ENCODE measurements at regions not wholly inside any gene's neighbourhood (a gene's known extent, or its start where the extent isn't known, plus 50 kb on each side); places are given as distances from the start of the nearest gene placed in this dataset.

DNA sequence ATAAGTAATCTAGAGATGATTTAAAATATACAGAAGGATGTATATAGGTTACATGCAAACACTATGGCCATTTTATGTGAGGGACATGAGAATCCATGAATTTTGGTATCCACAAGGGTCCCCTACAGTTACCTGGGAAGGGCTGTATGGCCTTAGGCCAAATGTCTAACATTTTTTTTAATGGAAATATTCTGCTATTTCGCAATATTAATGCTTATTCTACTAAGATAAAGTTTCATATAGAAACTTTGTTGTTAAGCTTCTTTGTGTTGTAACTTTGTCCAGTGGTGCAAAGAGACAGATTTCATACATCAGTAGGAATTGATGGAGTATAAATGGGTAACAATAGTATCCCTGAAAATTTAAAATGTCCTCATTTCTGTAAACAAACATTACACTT is 233.4 kb upstream of the THBS1 start:
- no peak for DNase-seq (ENCODE audit: low read depth)

DNA sequence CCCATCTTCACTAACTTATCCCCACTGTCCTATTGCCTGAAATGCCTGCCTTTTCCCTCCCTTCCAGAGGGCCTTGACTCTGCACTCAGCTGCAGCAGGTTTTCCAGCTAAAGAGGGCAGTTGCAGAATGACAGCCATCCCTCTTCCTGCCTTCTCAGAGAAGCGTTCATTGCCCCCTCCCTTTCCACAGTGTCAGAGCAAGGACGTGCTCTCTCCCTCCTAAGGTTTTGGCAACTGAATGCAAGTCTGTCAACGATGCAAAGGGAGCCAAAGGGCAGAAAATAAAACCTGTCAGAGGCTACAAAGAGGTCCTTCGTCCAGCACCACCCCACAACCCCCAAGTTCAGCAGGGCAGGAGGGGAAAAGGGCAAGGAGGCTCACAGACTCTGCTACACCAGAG is 230.1 kb upstream of the THBS1 start:
- no peak for DNase-seq (ENCODE audit: low read depth)

DNA sequence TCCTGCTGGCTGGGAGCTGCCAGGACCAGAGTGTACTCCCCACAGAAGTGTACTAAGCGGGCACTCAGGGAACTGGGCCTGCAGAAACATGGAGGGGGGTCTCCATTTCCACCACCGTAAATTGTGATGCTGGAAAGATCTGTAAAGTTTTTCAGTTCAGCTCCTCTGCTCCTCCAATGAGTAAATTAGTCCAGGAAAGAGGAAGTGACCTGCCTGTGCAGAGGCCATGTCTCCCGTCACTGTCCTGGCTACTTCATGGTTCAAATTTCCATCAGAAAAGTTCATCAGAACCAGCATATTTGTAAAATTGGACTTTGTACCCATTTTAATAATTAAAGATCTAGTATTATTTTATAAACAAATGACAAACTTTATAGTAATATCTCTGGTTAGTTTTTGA is 226.7 kb upstream of the THBS1 start:
- DNase-seq (ENCODE audit: low read depth), result no peak

DNA sequence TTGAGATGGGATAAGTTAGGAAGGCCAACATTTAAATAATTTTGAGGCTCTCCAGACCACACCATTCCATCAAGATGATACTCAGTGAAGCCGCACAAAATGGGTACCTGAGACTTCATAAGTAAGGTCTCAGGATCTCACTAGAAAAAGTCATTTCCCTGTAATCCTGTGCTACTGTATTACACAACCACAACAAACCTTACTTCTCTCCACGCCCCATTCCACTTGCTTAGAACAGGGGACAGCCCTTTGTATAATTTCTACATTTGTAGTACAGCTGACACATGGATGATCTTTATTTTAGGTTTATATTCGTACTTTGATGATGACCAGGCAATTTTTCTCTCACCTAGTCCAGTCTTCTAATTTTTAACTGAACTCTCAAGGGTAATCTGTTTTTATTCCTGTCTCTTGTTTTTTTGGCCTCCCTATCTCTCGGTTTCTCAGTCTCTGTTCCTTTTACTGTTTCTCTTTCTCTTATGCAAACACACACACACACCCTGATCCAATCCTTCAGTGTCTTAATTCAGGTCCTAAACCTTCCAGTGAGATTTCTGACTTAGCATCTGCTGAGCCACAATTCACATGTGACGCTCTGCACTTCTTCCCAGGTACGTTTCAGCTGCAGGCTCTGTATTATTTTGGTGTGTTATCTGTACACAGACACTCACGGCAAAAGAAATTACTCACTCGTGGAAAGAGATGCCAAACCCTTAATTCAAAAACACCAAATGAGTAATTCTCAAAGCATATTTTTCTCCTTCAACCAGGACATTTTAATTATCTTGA is 223.2 kb upstream of the THBS1 start:
- peak; percentile 40 for DNase-seq (ENCODE audit: low read depth)

DNA sequence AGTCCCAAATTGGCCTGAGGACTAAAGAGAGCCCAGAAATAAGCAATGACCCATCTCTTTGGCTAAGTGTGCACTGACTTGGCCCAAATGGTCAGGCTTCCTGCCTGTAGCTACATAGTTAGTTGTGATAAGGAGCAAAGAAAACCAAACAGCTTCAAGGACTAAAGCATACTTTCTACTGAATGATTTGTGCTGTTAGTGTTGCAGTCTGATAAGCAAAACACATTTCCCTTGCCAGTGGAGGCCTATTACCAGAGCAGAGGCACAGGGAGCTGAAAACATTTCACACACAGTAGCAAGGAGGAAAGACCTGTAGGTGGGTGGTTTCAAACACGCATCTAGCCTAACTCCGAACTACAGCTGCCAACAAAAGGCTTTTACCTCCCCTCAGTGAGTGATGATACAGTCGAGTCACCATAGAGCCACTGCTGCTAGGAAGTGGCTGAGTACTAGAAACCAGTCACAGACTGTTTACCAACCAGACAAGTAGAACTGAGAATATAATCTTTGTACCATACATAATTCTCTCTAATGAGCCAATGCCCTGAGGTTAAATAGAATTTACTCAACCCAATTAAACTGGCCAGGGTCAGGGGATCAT is 222.3 kb upstream of the THBS1 start:
- peak; percentile 39 for DNase-seq (ENCODE audit: low read depth)

DNA sequence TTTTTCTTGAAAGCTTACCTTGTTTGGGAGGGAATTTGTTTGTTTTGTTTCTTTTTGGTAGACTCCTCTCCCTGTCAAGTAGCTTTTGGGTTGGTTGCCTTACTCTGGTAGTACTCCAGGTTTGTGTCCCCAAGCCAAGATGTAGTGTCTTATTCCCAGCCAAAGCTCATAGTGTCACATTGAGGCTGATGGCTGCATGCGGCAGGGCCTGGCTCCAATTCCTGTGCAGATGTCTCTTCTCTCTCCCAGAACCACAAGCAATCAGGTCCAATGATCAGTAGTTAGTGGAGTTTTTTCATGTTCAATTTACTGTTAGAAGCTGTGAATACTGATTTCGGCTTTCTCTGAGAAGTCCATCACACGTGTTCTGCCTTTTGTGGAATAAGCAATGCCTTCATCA is 221.1 kb upstream of the THBS1 start:
- DNase-seq (ENCODE audit: low read depth), result no peak

DNA sequence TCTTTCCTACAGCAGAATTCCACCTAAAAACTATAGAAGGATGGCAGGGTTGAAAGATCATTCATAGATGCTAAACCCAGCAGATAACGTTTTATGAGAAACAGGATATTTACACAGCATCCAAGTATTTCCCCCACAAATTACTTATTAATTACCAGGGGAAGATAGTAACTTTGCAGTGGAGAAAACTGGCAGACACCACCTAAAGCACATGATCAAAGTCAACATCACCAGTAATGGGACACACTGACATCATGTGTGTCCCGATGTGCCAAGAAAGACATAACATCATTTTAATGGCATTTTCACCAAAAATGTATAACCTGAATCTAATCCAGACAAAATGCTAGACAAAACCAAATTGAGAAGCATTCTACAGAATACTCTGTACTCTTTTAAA is 220.4 kb upstream of the THBS1 start:
- DNase-seq (ENCODE audit: low read depth), result no peak

DNA sequence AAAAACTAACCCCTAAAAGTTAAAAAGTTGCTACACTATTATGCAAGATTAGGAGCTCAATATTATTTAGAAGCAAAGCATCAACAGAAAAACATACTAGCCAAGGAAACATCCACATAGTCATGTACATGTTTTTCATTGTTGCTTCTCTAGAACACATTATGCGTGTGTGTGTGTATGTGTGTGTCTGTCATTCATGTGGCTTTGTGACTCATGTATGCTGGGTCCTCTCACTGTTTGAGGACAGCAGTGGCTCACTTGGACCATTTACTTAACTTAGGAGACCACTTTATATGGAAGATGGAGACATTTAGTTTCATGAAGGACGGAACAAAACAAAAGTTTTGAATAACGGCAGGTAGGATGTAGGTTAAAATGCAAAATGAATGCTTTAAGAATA is 219.4 kb upstream of the THBS1 start:
- DNase-seq (ENCODE audit: low read depth), result no peak

DNA sequence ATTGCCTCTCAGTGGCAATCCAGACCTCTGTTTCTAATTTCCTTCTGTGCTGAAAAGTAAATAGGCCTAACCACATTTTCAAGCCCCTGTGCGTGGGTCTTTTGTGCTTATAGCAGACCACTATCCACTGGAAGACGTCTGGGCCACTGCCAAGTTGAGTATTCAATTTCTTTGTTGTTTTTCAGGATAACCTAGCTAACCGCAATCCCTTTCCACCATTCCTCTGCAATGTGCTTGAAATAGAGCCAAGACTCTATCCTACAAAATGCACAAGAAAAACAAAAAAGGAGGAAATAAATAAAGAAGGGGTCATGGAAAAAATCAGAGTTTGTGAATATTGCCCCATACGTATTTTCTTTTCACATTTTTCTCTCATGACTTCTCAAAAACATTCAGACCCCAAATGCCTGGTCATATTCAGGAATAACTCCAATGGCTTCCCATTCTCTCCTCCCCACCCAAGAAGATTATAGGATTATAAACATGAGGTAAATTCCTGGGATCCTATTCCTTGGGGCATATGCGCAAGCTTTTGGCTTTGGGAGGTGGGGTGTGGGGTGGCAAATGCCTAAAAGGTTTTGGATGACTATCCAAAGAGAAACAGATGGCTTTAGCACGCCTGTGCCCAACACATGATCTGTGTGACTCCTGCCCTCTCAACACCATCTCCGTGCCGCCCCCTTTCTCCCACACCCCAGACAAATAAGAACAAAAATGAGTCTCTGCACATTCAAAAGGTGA is 217.9 kb upstream of the THBS1 start:
- DNase-seq (ENCODE audit: low read depth), result peak; percentile 84

DNA sequence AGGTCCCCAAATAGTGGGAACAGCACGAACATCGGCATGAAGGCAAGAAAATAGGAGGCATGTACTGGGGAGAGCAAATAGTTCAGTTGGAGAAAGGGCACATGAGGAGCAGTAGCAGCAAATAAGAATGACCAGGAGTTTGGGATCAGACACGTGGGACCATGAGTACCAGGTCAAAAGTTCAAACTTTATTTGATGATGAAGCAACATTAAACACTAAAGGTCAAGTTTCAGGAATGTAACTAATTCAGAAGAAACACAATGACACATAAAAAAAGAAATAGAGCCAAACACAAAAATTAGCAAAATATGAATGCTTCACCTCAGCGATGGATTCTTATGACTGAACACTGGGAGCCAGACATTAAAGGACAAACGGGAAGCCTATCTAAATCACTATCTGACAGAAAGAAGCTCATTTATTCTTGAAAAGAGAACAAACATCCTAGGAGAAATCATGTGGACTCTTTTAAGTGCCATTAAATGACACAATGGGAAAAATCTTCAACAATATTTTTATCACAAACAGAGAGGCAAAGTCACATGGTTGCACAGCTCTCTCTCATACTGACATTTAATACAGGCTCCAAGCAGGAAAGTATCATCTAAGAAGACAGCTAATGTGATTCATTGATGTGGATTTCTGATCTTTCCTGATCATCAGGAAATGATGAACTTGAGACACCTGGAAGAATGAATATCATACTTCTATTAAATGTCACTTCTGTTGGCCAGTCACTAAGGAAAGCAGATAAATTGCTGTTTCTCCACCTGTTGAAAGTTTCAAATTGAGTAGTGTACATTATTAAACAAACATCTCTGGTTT is 216.9 kb upstream of the THBS1 start:
- peak; percentile 97 for DNase-seq (ENCODE audit: low read depth)

DNA sequence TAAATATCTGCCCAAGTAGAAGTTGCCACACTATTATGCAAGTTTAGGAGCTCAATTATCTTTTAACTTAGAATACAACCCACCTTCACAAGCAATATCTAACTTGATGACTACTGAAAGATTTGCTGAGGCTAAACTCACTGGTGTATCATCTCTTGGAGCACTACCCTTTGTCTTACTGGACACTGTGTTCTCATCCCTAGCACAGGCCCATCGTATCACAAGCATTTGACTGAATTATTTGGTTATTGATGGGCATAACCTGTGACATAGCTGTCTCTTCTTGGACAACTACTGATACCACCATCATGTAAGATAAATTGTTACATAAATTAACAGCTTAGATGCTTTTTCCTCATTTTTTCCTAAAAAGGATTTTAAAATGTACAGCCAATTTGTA is 216.2 kb upstream of the THBS1 start:
- DNase-seq (ENCODE audit: low read depth), result no peak

DNA sequence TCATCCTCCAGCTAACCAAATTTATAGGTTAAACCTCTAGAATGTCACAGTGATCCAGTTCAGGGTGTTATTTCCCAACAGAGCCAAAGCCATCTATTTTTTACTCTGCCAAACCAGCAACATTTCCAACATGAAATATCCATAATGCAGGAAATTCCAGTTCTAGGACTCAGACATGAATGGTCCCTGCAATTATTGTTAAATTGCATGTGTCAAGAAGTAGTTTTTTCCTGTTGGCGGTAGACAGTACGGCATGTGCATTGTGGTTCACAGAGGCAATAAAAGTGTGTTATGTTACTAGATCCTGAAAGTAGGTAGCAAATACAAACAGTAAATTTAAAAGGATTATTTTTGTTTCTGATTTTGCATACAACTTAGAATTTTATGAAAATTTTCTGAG is 215.7 kb upstream of the THBS1 start:
- peak; percentile 60 for DNase-seq (ENCODE audit: low read depth)

DNA sequence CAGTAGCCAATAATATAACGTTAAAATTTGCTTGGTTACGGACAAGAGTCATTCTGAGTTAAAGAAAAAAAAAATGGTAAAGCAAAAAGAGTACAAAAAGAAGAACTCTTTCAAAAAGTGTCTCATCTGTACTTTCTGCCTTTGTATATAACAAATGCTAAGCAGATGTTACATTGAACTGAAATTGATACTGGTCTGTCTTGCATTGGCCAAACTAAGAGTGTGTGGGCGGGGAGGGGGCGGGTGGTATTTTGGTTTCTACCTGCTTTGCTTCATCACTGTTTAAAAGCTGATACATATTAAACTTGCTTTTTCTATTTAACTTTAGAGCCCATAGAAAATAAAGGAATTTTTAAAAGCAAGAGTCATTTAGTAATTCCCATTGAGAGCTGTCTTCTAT is 215.0 kb upstream of the THBS1 start:
- DNase-seq (ENCODE audit: low read depth), result no peak

DNA sequence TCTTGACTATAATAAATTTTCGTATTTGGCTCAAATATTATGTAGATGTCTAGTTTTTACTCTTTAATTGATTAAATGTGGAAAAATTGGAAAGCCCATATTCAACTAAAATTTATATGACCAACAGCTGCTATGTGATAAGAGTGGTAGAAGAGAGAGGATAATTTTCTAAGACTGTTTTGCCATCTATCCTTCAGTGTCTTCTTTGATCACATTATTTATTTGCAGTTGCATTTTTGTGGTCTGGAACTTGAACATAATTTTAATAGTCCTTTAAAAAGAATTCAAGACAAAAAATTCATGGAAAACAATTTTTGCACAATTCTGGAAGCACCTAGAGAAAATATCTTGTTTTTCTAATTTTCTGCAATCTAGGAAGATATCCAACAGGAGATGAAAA is 213.3 kb upstream of the THBS1 start:
- peak; percentile 40 for DNase-seq (ENCODE audit: low read depth)

DNA sequence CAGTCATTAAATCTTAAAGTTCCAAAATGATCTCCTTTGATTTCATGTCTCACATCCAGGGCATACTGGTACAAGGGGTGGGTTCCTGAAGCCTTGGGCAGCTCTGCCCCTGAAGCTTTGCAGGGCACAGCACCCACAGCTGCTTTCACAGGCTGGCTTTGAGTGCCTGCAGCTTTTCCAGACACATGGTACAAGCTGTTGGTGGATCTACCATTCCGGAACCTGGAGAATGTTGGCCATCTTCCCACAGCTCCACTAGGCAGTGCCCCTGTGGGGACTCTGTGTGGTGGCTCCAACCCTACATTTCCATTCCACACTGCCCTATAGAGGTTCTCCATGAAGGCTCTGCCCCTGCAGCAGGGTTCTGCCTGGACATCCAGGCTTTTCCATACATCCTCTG is 211.1 kb upstream of the THBS1 start:
- no peak for DNase-seq (ENCODE audit: low read depth)

DNA sequence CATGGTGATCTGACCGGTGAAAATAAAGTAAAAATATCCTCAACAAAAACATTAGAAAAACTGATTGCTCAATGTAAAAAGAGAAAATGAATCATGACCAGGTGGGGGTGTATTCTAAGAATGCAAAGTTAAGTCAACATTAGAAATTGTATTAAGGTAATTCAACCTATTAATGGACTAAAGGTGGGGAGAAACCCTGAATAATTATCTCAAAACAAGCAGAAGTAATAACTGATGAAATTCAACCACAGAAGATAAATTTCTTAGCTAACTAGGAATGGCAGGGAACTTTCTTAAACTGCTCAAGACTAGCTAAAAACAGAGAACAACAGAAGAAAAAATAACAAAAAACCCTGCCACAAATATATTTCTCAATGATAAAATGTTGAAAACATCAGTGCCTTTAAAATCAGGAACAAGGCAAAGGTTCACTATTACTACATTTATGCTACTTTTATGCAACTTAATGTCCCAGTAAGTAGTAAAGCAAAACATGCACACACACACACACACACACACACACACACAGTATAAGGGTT is 204.4 kb upstream of the THBS1 start:
- DNase-seq (ENCODE audit: low read depth), result no peak

DNA sequence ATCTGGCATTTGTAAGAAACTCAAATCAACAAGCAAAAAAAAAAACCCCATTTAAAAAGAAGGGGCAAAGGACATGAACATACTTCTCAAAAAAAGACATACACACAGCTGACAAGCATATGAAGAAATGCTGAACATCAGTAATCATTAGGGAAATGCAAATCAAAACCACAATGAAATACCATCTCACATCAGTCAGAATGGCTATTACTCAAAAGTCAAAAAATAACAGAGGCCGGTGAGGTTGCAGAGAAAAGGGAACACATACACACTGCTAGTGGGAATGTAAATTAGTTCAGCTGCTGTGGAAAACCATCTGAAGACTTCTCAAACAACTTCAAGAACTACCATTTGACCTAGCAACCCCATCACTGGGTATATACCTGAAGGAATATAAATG is 199.4 kb upstream of the THBS1 start:
- no peak for DNase-seq (ENCODE audit: low read depth)

DNA sequence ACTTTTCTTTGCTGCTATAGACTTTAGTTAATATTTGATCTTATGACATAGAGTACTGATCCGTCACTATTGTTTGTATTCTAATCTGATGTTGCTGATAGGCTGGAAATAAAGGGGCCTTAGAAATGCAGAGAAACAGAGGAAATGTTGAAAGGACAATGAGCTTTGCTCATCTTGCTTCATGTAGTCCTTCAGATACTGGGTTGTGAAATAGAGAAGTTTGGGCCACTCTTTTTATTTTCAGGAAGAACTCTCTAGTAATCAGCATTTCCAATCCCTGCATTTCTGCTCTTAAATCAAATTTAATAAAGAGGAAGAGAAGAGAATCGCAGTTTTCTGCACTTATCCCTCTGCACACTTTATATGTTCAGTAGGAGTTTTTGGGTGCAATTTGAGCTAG is 192.8 kb upstream of the THBS1 start:
- DNase-seq (ENCODE audit: low read depth), result no peak

DNA sequence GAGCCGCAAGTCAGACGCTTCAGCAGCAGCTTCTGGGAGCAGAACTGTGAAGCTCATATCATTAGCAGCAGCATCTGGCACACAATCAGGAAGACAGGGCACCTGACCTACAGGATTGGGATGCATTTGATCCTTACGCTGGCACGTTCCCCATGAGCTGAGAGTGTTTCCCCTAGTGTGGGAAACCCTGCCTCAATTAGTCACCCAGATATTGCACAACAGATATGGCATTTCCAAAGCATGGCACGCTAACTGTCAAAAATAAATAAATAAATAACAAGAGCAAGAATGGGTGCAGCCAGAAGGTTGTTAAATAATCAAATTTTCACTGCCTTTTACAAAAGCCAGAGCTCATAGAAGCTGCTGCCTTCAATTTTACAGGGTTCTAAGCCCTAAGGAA is 189.6 kb upstream of the THBS1 start:
- no peak for DNase-seq (ENCODE audit: low read depth)

DNA sequence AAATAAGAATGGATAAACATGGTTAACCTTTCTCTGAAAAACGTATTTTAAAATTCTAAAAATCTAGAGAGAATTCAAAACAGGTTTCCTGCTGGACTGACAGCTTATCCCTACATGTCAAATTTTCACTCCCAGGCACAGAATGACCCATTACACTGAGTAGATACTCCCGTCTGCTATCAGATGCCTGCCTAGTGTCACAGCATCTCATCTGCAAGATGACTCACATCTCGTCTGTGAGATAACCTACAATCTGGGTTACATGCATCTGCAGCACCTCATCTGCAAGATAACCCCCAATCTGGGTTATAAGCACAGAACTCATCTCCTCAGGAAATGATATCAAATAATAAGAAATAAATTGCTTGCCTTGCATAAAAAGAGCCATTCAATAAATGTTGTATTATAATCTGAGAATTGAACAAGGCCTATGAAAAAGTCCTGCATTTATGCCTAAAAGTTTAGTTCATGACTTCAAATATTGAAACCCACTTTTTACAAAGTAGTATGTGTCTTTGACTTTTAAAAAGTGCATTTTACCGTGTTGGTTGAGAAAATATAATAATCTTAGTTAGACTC is 188.3 kb upstream of the THBS1 start:
- no peak for DNase-seq (ENCODE audit: low read depth)

DNA sequence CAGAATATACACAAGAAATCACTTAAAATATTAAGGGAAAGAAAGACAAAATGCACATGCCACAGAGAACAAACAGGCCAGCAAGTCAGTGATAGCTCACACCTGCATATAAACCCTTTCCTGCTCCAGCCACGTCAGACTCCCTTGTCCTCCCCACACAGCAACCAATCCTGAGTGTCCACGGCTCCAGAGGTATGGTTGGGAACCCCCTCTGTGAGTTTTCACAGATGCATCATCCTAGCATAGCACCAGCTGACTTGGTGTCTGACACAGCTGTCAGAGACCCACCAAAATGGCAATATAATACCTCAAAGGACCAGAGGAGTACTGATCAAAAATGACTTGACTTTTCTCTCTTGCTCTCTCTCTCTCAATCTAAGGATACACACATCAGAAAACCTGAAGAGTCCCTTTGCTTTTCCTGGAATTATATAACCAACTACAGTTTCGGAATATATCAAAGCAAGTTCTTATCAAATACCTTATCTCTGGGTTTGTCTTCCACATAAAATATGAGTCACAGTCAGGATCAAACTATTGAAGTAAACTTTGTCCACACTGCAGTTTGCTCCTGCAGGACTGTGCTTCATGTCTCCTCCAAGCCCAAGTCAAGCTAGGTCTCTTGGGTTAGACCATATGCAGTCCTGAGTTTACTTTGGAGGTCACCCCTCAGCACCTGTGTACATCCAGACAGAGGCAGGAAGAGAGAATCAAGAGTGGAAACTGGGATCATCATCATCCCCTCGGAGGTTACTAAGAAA is 187.1 kb upstream of the THBS1 start:
- no peak for DNase-seq (ENCODE audit: low read depth)

Measured in GM04503 (cell line).